Activated T-helper 1 cell treated with anti-CD3 and anti-CD28 coated beads, Interleukin-12 subunit alpha, Interleukin-12 subunit beta, Interleukin-2, Interleukin-4 antibody, amounts not matched to agents 30 ng/mL and 10 ng/mL and 1 ng/mL, durations not matched to agents 14 hours and 24 hours and 36 hours (primary cell): ENCODE measurements at regions not wholly inside any gene's neighbourhood (a gene's known extent, or its start where the extent isn't known, plus 50 kb on each side); places are given as distances from the start of the nearest gene placed in this dataset.

Experiments
- DNase-seq: peaks from one replicate; pipeline ENCODE4 v3.0.0; 2021; ENCODE audit warnings: low spot score
- H3K27ac Mint-ChIP-seq: one replicate; pipeline ENCODE4 v1.8.0; 2021; ENCODE audit warnings: mild to moderate bottlenecking, mixed read lengths
- H3K27me3 Mint-ChIP-seq: one replicate; pipeline ENCODE4 v1.8.0; 2022; ENCODE audit warnings: mild to moderate bottlenecking, moderate library complexity, mixed read lengths; ENCODE audit not compliant: insufficient read depth
- H3K36me3 Mint-ChIP-seq: one replicate; pipeline ENCODE4 v1.8.0; 2021; ENCODE audit warnings: low read depth, mixed read lengths
- H3K4me1 Mint-ChIP-seq: one replicate; pipeline ENCODE4 v1.8.0; 2021; ENCODE audit warnings: low read depth, mixed read lengths
- H3K4me3 Mint-ChIP-seq: one replicate; pipeline ENCODE4 v1.8.0; 2021; ENCODE audit warnings: mild to moderate bottlenecking, moderate library complexity, mixed read lengths
- H3K9me3 Mint-ChIP-seq: one replicate; pipeline ENCODE4 v1.8.0; 2021; ENCODE audit warnings: mixed read lengths
- intact Hi-C: fragments of 100-400 bp; cut with micrococcal nuclease; formaldehyde crosslinking; loops from one replicate; pipeline ENCODE4 v1.15.1; 2024

GRCh38 chr21:39034590-39035536, 148.4 kb downstream of the PSMG1 start:
- Mint-ChIP-seq H3K4me1 (peaks cover 2% of the 10 kb centered on the region), H3K27ac (peak overlapping the region; percentile 36), H3K27me3 (peaks cover 18% of the 10 kb centered on the region), H3K36me3 (no peaks in the 10 kb centered on the region), H3K9me3 (no peaks in the 10 kb centered on the region), H3K4me3 (no peak overlapping the region)
- intact Hi-C loops, result no loop called here
- no peak for DNase-seq

GRCh38 chr21:39033878-39034589, 149.2 kb downstream of the PSMG1 start:
- H3K9me3 Mint-ChIP-seq, result no peaks in the 10 kb centered on the region
- H3K36me3 Mint-ChIP-seq, result no peaks in the 10 kb centered on the region
- no peaks in the 10 kb centered on the region for H3K4me1 Mint-ChIP-seq
- intact Hi-C loops, result loop anchor here (2.0 kb wide), 1 partner anchor 55 kb away; no protein-coding TSS in a partner anchor
- no peak overlapping the region for H3K4me3 Mint-ChIP-seq
- H3K27ac Mint-ChIP-seq, result no peak overlapping the region
- H3K27me3 Mint-ChIP-seq, result peaks cover 17% of the 10 kb centered on the region
- DNase-seq, result no peak

GRCh38 chr21:39029900-39030884, 153.1 kb downstream of the PSMG1 start:
- no peak overlapping the region for H3K27ac Mint-ChIP-seq
- H3K4me3 Mint-ChIP-seq, result no peak overlapping the region
- no peak for DNase-seq
- no peaks in the 10 kb centered on the region for H3K4me1 Mint-ChIP-seq
- intact Hi-C loops, result no loop called here
- H3K27me3 Mint-ChIP-seq, result peaks cover 12% of the 10 kb centered on the region
- H3K9me3 Mint-ChIP-seq, result peaks cover 6% of the 10 kb centered on the region
- no peaks in the 10 kb centered on the region for H3K36me3 Mint-ChIP-seq

GRCh38 chr21:39029086-39029755, 154.0 kb downstream of the PSMG1 start:
- Mint-ChIP-seq H3K27me3 (peaks cover 12% of the 10 kb centered on the region), H3K36me3 (no peaks in the 10 kb centered on the region), H3K4me3 (no peak overlapping the region), H3K4me1 (no peaks in the 10 kb centered on the region), H3K27ac (no peak overlapping the region), H3K9me3 (peaks cover 6% of the 10 kb centered on the region)
- intact Hi-C loops, result no loop called here
- no peak for DNase-seq

- DNase-seq, result no peak
- no peak overlapping the region for H3K27ac Mint-ChIP-seq
- no peak overlapping the region for H3K4me3 Mint-ChIP-seq
- peaks cover 6% of the 10 kb centered on the region for H3K9me3 Mint-ChIP-seq
- no peaks in the 10 kb centered on the region for H3K36me3 Mint-ChIP-seq
- H3K4me1 Mint-ChIP-seq, result no peaks in the 10 kb centered on the region
- H3K27me3 Mint-ChIP-seq, result no peaks in the 10 kb centered on the region
- intact Hi-C loops, result no loop called here
Measured at GRCh38 chr21:39025198-39025597, 158.1 kb downstream of the PSMG1 start.

GRCh38 chr21:39024538-39024937, 158.7 kb downstream of the PSMG1 start:
- Mint-ChIP-seq H3K36me3 (no peaks in the 10 kb centered on the region), H3K4me3 (no peak overlapping the region), H3K4me1 (no peaks in the 10 kb centered on the region)

GRCh38 chr21:39022863-39023693, 160.2 kb downstream of the PSMG1 start:
- DNase-seq, result no peak
- Mint-ChIP-seq H3K36me3 (no peaks in the 10 kb centered on the region), H3K27me3 (peaks cover 3% of the 10 kb centered on the region), H3K9me3 (peaks cover 6% of the 10 kb centered on the region), H3K4me3 (no peak overlapping the region), H3K4me1 (no peaks in the 10 kb centered on the region), H3K27ac (no peak overlapping the region)
- intact Hi-C loops, result no loop called here

More at GRCh38 chr21:39024538-39024937, 158.7 kb downstream of the PSMG1 start:
- no peaks in the 10 kb centered on the region for H3K27me3 Mint-ChIP-seq
- DNase-seq, result no peak
- intact Hi-C loops, result no loop called here
- H3K27ac Mint-ChIP-seq, result no peak overlapping the region
- H3K9me3 Mint-ChIP-seq, result peaks cover 6% of the 10 kb centered on the region

GRCh38 chr21:39022466-39022862, 160.8 kb downstream of the PSMG1 start:
- H3K4me3 Mint-ChIP-seq, result no peak overlapping the region
- DNase-seq, result no peak
- H3K27ac Mint-ChIP-seq, result no peak overlapping the region
- intact Hi-C loops, result no loop called here
- H3K9me3 Mint-ChIP-seq, result peaks cover 6% of the 10 kb centered on the region
- H3K36me3 Mint-ChIP-seq, result no peaks in the 10 kb centered on the region
- no peaks in the 10 kb centered on the region for H3K4me1 Mint-ChIP-seq
- H3K27me3 Mint-ChIP-seq, result peaks cover 4% of the 10 kb centered on the region

- H3K4me3 Mint-ChIP-seq, result no peak overlapping the region
- H3K36me3 Mint-ChIP-seq, result no peaks in the 10 kb centered on the region
- DNase-seq, result no peak
- H3K9me3 Mint-ChIP-seq, result peaks cover 6% of the 10 kb centered on the region
- H3K27me3 Mint-ChIP-seq, result peaks cover 4% of the 10 kb centered on the region
- H3K27ac Mint-ChIP-seq, result no peak overlapping the region
- H3K4me1 Mint-ChIP-seq, result peaks cover 3% of the 10 kb centered on the region
- intact Hi-C loops, result no loop called here
Measured at GRCh38 chr21:39022035-39022434, 161.2 kb downstream of the PSMG1 start.

GRCh38 chr21:39021478-39021832, 161.8 kb downstream of the PSMG1 start:
- H3K9me3 Mint-ChIP-seq, result peaks cover 6% of the 10 kb centered on the region
- peaks cover 5% of the 10 kb centered on the region for H3K4me1 Mint-ChIP-seq
- intact Hi-C loops, result no loop called here
- H3K27me3 Mint-ChIP-seq, result peaks cover 4% of the 10 kb centered on the region
- no peak overlapping the region for H3K4me3 Mint-ChIP-seq
- no peak overlapping the region for H3K27ac Mint-ChIP-seq
- H3K36me3 Mint-ChIP-seq, result no peaks in the 10 kb centered on the region
- no peak for DNase-seq

- peaks cover 5% of the 10 kb centered on the region for H3K4me1 Mint-ChIP-seq
- intact Hi-C loops, result no loop called here
- no peak overlapping the region for H3K27ac Mint-ChIP-seq
- peaks cover 4% of the 10 kb centered on the region for H3K27me3 Mint-ChIP-seq
- peaks cover 6% of the 10 kb centered on the region for H3K9me3 Mint-ChIP-seq
- no peaks in the 10 kb centered on the region for H3K36me3 Mint-ChIP-seq
- no peak overlapping the region for H3K4me3 Mint-ChIP-seq
- DNase-seq, result no peak
Measured at GRCh38 chr21:39020751-39021477, 162.3 kb downstream of the PSMG1 start.
